ENCODE measurements at regions not wholly inside any gene's neighbourhood (a gene's known extent, or its start where the extent isn't known, plus 50 kb on each side); places are given as distances from the start of the nearest gene placed in this dataset.

GRCh38 chr10:3935933-3936359 lies 150.9 kb upstream of the KLF6 start:
- TF ChIP-seq CTCF (IDR thresholded peaks at IDR 0.05; ENCODE audit: insufficient read depth, low read depth, low read length) (no peak), EZH2 (IDR thresholded peaks at IDR 0.05; ENCODE audit: insufficient read depth, low read length) (no peak)
